ENCODE measurements at regions not wholly inside any gene's neighbourhood (a gene's known extent, or its start where the extent isn't known, plus 50 kb on each side); places are given as distances from the start of the nearest gene placed in this dataset.

- H3K36me3 ChIP-seq (ENCODE audit: control insufficient read depth, low read length) = no peaks in the 10 kb centered on the region
- H3K9me3 ChIP-seq (ENCODE audit: control insufficient read depth, insufficient read depth, low read length) = no peaks in the 10 kb centered on the region
- H3K27ac ChIP-seq (ENCODE audit: low read depth, low read length) = no peak overlapping the region
- H3K4me3 ChIP-seq (ENCODE audit: low read length) = no peak overlapping the region
- no peaks in the 10 kb centered on the region for H3K9me2 ChIP-seq (replicated peaks; ENCODE audit: control insufficient read depth, low read length)
- H3K27me3 ChIP-seq (ENCODE audit: control insufficient read depth, low read length) = no peaks in the 10 kb centered on the region
- TF ChIP-seq EZH2phosphoT487 (IDR thresholded peaks at IDR 0.05; ENCODE audit: borderline replicate concordance, low read length) (no peak), CTCF (IDR thresholded peaks at IDR 0.05; ENCODE audit: low read depth, low read length, poor library complexity, severe bottlenecking) (no peak)
- no peaks in the 10 kb centered on the region for H3F3A ChIP-seq (ENCODE audit: control insufficient read depth, insufficient read depth)
- H4K20me1 ChIP-seq (ENCODE audit: control insufficient read depth, insufficient read depth, low read depth, low read length) = no peaks in the 10 kb centered on the region
- no peaks in the 10 kb centered on the region for H3K4me1 ChIP-seq (ENCODE audit: control insufficient read depth, low read length)
- H3K4me2 ChIP-seq (ENCODE audit: low read length) = no peak overlapping the region
- H3K79me2 ChIP-seq (ENCODE audit: control insufficient read depth, low read length) = no peaks in the 10 kb centered on the region
Observed at GRCh38 chr2:240353086-240353798, 82.2 kb upstream of the GPC1 start.

DNA sequence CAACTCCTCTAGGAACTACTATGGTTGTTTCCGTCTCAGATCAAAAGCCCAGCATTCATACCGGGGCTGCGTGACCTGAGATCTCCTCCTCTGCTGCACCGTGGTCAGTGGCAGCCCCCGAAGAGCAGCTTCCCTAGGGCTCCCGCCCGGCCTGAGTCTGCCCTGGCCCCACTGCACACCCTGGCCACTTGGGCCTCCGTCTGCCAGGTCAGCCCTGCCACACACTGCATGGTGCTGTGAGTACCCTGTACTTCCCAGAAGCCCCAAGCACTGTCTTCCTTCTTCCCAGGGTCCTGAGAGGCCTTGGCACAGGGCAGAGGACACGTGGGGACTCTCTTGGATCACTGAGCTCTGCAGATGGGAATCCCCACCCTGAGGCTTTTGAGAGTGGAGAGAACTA is 81.5 kb upstream of the GPC1 start:
- Histone ChIP-seq H3K9me2 (replicated peaks; ENCODE audit: control insufficient read depth, low read length) (no peaks in the 10 kb centered on the region), H3K4me1 (ENCODE audit: control insufficient read depth, low read length) (no peaks in the 10 kb centered on the region), H3K36me3 (ENCODE audit: control insufficient read depth, low read length) (no peaks in the 10 kb centered on the region), H3K4me2 (ENCODE audit: low read length) (no peak overlapping the region), H3F3A (ENCODE audit: control insufficient read depth, insufficient read depth) (no peaks in the 10 kb centered on the region), H3K9me3 (ENCODE audit: control insufficient read depth, insufficient read depth, low read length) (no peaks in the 10 kb centered on the region), H3K4me3 (ENCODE audit: low read length) (no peak overlapping the region), H3K27ac (ENCODE audit: low read depth, low read length) (no peak overlapping the region), H4K20me1 (ENCODE audit: control insufficient read depth, insufficient read depth, low read depth, low read length) (no peaks in the 10 kb centered on the region), H3K79me2 (ENCODE audit: control insufficient read depth, low read length) (no peaks in the 10 kb centered on the region), H3K27me3 (ENCODE audit: control insufficient read depth, low read length) (no peaks in the 10 kb centered on the region)
- TF ChIP-seq EZH2phosphoT487 (IDR thresholded peaks at IDR 0.05; ENCODE audit: borderline replicate concordance, low read length) (no peak), CTCF (IDR thresholded peaks at IDR 0.05; ENCODE audit: low read depth, low read length, poor library complexity, severe bottlenecking) (no peak)

DNA sequence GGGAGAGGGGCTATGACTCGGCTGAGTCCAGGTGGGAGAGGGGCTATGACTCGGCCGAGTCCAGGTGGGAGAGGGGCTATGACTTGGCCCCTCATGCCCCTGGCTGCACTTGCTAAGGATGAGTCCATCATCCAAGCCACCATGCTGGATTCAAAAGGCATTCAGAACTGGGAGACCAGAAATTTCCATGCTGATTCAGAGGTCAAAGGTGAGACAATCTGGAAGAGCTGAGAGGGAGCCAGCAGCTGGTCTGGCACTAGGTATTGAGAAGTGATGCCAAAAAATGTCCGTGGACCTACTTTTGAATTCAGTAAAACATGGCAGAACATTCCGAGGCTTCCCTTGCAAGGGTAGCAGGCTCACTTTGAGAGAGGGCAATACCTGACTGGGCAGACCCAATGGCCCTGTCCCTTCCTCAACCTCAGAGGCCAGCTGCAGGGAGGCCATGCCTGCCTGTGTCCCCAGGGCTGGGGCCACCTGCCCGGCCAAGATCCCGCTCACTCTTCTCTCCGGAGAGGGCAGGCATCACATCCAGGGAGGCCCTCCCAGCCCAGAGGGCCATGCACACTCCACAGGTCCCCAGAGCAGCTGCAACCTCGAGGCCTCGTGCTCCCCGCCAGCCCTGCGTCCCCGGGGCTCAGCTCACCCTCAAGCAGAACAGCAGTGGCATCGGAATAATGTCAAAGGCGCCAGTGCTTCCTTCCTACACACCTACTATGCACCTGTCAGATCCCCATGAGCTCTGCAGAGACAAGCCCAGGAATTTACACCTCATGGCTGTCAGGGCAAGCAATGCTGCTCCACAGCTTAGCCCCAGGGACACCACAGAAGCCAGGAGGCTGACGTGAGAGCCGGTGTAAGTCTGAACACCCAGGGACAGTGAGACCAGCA is 80.2 kb upstream of the GPC1 start:
- TF ChIP-seq EZH2phosphoT487 (IDR thresholded peaks at IDR 0.05; ENCODE audit: borderline replicate concordance, low read length) (no peak), CTCF (IDR thresholded peaks at IDR 0.05; ENCODE audit: low read depth, low read length, poor library complexity, severe bottlenecking) (no peak)
- Histone ChIP-seq H3K4me2 (ENCODE audit: low read length) (no peak overlapping the region), H3K9me2 (replicated peaks; ENCODE audit: control insufficient read depth, low read length) (no peaks in the 10 kb centered on the region), H3K36me3 (ENCODE audit: control insufficient read depth, low read length) (no peaks in the 10 kb centered on the region), H3K27me3 (ENCODE audit: control insufficient read depth, low read length) (no peaks in the 10 kb centered on the region), H3K9me3 (ENCODE audit: control insufficient read depth, insufficient read depth, low read length) (no peaks in the 10 kb centered on the region), H3F3A (ENCODE audit: control insufficient read depth, insufficient read depth) (no peaks in the 10 kb centered on the region), H3K4me3 (ENCODE audit: low read length) (no peak overlapping the region), H3K4me1 (ENCODE audit: control insufficient read depth, low read length) (no peaks in the 10 kb centered on the region), H4K20me1 (ENCODE audit: control insufficient read depth, insufficient read depth, low read depth, low read length) (no peaks in the 10 kb centered on the region), H3K27ac (ENCODE audit: low read depth, low read length) (no peak overlapping the region), H3K79me2 (ENCODE audit: control insufficient read depth, low read length) (no peaks in the 10 kb centered on the region)

Measured in DOHH2 (cell line).